GM21528 (cell line): ENCODE measurements at regions not wholly inside any gene's neighbourhood (a gene's known extent, or its start where the extent isn't known, plus 50 kb on each side); places are given as distances from the start of the nearest gene placed in this dataset.
"Not testable (repeated sequence)": the region's sequence is repeated elsewhere in the genome, so short reads cannot be mapped to it uniquely, and the experiment has no call there.

Experiments
- ATAC-seq: cut with Tn5 transposase; IDR thresholded peaks from one replicate; pipeline ENCODE4 v1.9.1; 2021; ENCODE audit warnings: mild to moderate bottlenecking, moderate library complexity; ENCODE audit not compliant: unreplicated experiment, low FRiP score

DNA sequence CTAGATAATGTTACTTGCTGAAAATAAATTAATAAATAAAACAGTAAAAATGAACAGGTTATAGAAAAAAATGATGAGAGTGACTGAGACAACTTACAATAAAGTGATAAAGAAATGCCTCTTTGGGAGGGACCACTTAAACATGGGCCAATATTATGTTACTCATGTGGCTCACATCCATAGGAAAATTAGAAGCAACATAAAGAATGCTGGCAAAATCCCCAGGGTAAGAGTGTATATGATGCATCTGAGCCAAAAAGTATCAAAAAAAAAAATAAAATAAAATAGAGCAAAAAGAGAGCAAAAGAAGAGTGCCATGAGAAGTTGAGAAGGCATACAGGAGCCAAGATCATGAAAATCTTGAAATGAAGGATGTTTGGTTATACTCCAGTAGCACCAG lies 818.0 kb downstream of the LTN1 start:
- ATAC-seq = no peak

DNA sequence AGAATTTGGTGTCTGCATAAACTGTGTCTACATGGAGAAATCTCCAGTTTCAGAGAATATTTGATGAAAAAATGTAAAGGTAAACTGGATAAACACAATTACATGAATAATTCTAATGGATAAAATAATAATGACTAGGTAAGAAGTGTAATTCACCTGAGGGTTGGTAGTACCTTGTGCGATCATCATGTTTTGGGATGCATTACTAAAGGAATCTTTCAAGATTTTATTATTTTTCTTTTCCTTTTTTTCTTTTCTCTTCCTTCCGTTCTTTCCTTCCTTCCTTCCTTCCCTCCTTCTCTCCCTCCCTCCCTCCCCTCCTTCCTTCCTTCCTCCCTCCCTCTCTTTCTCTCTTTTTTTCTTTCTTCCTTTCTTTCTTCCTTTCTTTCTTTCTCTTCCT lies 818.7 kb downstream of the LTN1 start:
- ATAC-seq = no peak

DNA sequence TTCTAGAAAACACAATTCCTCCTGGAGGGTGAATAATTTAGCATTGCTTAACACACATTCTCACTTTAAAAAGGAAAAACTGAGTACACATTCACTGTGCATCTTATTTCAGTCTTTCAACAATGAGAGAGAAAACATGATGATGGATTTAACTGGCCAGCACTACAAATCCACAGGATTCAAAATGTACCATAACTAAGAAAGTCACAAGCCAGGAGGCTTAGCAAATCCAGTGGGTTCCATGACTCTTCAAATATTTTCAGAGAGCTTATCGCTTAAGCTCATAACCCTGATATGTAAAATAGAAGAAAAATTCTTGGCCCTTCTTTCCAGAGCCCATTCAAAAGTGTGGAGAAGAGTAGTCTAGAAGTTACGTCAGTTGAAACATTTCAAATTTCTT lies 820.3 kb downstream of the LTN1 start:
- no peak for ATAC-seq

DNA sequence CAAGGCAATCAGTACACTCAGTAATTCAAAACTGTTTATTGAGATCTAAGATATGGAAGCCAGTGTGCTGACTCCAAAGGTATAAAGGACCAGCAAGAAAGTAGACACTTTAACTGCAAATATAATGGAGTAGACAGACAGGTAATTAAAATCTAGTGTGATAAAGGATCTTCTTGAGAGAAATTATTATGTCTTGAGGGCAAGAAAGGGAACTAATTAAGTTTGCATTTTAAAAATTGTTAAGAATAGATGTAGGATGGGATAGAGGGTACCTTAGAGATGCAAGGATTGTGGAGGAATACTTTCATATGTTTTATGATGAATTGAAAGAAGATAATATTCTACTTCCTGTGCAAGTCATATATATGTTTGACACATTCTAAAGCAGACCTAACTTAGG lies 825.3 kb downstream of the LTN1 start:
- no peak for ATAC-seq

DNA sequence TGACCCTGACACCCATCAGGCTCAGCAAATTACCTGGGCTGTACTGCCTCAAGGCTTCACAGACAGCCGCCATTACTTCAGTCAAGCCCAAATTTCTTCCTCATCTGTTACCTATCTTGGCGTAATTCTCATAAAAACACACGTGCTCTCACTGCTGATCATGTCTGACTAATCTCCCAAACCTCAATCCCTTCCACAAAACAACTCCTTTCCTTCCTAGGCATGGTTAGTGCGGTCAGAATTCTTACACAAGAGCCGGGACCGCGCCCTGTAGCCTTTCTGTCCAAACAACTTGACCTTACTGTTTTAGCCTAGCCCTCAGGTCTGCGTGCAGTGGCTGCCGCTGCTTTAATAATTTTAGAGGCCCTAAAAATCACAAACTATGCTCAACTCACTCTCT lies 828.2 kb downstream of the LTN1 start:
- ATAC-seq = not testable (repeated sequence)

DNA sequence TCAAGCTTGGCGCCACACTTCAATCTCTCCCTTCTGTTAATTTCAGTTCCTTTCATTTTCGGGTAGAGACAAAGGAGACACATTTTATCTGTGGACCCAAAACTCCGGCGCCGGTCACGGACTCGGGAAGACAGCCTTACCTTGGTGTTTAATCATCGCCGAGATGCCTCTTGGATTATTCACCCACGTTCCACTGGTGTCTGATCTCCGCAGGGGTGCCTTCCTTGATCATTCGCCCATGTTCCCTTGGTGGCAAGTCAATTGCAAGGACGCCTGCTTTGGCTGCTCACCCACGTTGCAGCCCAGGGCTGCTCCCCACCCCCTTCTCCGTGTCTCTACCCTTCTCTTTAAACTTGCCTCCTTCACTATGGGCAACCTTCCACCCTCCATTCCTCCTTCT lies 830.6 kb downstream of the LTN1 start:
- not testable (repeated sequence) for ATAC-seq

DNA sequence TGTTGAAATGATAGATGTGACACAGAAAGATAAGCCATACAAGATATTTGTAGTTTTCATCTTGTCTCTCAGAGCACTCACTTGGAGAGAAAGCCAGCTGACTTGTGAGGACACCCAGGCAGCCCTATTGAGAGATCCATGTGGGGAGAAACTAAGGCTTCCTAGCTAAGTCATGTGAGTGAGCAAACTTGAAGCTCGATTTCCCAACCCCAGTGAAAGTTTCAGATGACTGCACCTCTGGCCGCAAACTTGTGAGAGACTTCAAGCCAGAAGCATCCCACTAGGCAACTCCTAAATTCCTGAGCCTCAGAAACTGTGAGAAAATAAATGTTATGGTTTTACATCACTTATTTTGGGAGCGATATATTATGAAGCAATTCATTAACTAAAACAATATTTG lies 832.3 kb downstream of the LTN1 start:
- ATAC-seq = no peak

DNA sequence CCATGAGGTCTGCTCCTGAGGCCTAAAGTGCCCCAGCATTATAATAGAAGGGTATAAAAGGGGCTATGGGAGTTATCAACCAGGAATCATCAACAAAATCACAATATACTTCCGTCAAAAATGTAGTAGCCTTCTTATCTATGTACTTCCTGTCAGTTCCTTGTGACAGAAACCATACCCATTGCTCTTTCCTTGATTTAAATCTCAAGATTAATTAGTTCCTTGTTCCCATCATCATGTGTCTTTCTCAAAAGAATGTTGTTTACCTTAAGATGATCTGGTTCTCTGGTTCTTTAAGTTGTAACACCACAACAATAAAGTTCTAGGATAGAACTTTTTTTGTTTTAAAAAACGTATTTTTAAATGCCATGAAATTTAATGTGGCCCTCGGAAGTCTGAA lies 833.3 kb downstream of the LTN1 start:
- no peak for ATAC-seq

DNA sequence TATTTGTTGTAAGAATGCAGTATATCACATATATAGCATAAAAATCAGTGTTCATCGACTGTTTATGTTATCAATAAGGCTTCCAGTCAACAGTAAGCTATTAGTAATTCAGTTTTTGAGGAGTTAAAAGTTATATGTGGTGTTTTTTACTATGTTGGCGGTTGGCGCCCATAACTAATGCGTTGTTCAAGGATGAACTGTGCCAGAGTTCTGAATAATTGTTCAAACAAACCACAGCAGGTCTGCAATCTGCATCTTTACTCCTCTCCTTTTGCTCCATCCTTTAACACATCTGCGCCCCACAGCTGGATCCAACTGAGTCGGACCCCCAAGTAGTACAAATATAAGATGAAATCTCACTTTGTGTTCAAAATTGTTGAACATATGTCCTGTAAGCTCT lies 836.1 kb downstream of the LTN1 start:
- ATAC-seq = no peak

DNA sequence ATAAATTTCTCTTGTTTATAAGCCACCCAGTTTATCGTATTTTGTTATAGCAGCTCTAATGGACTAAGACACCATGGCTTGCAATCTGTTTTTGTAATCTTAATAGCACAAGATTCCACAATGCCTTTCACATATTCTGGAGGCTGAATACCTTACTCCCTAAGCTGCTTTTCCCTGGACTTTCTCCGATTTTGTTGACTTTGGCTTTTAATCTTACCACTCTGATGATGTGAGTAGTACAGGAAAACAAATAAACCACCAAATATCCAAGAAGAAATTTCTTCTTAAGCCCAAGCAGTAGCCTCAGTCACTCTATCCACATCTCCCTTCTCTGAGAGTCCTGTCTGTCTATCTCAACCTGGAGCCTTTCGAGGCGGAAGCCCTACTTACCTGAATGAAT lies 838.6 kb downstream of the LTN1 start:
- no peak for ATAC-seq

DNA sequence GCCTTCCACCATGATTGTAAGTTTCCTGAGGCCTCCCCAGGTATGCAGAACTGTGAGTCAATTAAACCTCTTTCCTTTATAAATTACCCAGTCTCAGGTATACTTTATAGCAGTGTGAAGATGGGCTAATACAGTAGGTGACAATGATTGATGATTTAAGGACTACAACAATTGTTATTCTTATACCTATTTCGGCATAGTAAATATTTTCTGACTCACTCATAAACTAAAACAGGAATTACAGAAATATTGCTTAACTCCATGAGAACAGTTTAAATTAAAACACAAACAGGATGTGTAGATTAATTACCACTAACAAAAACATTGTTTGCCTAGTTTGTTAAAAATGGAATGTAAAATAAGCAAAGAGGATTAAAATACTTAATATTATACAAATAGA lies 839.9 kb downstream of the LTN1 start:
- ATAC-seq = no peak

DNA sequence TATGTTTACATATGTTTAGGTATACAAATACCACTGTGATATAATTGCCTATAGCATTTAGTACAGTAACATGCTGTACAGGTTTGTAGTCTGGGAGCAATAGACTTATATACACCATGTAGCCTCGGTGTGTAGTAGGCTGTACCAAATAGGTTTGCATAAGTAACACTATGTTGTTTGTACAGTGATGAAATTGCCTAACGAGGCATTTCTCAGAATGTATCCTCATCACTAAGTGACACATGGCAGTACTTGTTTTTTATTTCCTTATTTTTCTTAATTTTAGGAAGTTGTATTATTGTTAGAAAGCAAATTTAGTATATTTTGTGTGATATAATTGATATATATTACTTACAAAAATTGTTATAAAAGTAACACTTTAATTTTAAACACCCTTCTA lies 840.9 kb downstream of the LTN1 start:
- no peak for ATAC-seq

DNA sequence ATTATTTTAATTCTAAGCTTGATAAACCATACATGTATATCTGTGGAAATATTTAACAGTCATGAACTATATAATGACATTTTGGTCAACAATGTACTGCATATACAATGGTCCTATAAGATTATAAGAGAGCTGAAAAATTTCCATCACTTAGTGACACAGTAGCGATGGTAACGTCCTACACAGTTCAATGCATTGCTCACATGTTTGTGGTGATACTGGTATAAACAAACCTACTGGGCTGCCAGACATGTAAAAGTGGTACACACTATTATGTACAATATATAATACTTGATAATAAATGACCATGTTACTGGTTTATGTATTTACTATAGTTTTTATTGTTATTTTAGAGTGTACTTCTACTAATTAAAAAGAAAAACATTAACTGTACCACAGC lies 841.9 kb downstream of the LTN1 start:
- no peak for ATAC-seq

DNA sequence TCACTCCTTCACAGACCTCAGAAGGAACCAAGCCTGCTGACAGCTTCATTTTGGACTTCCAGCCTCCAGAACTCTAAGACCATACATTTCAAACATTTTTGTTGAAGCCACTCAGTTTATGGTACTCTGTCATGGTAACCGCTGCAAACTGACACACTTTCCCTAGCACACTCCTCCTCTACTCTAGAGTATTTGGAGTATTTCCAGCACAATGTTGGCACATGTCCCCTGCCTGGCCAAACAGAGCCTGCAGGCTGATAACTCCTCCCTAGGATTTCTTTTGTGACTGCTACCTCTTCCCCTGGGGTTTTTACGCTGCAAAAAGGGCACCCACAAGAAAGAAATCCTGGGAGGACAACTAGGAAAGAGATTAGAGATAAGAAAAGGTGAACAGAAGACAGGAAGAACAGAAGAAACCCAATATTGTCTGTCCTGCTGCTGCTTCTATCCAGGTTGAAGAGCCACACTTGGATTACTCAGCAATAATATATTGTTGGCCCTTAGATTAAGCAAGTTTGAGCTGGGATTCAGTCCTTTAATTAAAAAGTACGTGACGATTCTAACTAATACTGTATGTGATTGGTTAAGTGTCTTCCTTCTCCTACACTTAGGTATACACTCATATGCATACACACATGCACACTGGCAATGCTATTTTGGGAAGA lies 844.1 kb downstream of the LTN1 start:
- ATAC-seq = no peak

DNA sequence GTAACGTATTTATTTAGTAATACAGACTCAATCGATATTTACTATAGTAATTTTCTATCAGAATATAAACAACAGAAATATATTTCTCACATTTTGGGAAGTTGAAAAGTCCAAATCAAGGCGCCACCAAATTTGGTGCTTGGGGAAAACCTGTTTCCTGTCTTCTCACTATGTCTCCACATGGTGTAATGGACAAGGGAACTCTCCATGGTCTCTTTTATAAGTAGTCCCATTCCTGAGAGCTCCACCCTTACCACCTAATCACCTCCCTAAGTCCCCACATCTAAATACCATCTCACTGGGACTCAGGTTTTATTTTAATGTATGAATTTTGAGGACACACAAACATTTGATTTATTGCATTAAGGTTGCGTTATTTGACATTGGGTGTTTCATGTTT lies 848.0 kb downstream of the LTN1 start:
- ATAC-seq = no peak

DNA sequence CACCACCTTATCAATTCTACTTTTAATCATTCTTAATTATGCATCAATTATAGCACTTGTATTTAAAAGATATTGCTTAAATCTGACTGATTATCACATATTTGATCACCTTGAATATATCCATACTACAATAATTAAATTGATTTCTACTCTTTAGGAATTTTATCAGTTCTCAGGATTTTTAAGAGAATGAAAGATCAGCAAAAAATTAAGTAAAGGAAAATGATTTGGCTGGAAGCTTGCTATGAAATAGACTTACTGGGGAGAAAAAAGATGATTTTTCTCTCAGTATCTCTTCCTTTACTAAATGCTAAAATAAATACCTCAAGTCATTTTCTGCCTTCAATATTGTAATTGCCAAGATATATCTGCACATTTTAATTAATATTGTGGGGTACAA lies 848.6 kb downstream of the LTN1 start:
- no peak for ATAC-seq

DNA sequence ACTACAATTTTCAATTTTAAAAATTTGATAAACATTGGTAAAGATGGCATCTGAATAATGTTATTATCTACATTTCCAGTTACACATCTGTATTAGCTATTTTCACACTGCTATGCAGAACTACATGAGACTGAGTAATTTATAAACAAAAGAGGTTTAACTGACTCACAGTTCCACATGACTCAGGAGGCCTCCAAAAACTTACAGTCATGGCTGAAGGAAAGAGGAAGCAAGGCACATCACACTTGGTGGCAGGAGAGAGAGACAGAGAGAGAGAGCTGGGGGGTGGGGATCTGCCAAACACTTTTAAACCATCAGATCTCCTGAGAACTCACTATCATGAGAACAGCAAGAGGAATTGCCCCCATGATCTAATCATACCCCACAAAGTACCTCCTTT lies 850.0 kb downstream of the LTN1 start:
- ATAC-seq = no peak

DNA sequence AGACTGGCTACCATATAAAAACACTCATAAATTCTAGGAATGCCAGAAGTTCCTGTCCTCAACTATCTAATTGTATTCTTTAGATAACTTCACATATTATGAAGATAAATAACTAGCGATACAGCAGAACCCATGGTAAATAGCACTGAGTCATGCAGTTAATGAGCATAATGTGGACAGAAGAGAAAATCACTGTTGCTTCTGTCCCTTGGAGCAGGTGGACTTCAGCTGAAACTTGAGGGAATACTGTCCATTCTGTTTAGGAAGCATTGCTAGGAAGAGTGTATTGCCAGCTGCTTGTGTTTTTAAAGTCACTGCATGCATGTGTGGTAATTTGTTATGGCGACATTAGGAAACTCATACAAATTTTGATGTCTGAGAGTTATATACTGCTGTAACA lies 854.4 kb downstream of the LTN1 start:
- ATAC-seq = no peak

DNA sequence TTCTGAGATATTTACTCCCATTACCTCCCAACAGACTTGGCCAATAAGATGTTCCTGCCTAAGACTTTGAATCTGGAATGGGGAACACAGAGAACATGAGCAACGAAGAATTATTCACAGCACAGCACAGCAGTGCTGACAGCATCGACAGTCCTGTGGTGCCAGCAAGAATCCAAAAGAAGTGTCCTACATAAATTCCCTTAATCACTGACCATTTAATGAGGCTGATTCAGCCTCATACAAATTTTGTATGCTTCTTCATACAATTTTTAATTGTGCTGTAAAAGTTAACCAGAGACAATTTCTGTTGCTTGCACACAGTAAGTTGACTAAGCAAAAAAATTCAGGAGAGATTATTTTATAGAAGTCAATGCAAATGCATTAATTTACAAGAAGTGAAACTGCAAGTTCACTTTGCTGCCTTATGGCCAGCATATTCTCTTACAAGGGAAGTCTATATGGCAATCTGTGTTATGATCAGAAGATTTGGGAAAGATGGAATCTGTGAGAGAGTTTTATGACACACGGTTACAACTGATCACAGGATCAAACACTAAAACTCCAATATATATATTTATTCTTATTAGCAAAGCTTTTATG lies 855.9 kb downstream of the LTN1 start:
- ATAC-seq = no peak

DNA sequence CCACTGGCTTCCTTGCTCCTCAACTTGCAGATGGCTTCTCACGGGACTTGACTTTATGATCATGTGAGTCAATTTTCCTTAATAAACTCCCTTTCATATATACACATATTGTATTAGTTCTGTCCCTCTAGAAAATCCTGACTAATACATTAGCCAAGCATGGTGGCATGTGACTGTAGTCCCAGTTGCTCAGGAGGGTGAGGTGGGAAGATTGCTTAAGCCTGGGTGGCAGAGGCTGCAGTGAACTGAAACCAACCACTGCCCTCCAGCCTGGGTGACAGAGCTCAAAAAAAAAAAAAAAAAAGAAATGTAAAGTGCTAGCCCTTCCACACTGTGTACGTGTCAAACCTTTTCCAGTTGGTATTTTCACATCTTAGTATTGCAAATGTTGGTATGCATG lies 857.0 kb downstream of the LTN1 start:
- ATAC-seq = no peak

DNA sequence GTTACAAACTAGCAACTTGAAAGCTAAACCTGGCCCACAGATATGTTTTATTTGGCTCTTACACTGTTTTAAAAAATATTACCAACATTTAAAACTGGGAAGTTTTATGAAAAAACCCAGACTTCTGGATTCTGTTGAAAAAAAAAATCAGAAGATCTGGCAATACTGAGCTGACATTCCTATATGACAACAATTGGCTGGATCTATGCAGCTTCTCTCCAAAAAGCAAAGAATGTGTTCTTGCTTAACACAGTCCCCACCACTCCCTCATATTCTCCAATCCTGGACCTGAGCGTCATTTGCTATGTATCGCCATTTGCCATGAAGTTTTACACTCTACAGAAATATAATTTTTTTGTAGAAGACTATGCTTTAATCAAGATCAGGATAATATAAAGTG lies 859.6 kb downstream of the LTN1 start:
- no peak for ATAC-seq

DNA sequence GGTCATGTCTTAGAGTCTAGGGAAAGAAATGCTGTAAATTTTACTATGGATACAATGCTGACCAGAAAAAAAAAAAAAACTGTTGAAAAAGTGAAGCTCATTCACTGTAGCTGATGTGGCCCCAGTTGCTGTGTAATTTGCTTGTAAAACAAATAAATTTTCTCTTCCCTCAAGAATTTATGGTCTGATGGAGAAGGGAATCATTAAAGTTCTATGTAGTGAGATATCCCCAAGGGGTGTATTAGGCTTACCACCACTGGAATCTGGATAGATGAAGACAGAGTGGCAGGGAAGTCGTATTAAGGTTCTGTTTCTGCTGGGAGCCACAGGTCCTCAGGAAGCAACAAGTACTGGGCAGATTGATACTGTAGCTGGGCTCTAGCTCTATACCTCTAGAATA lies 860.0 kb downstream of the LTN1 start:
- ATAC-seq = no peak
